ENCODE measurements at regions not wholly inside any gene's neighbourhood (a gene's known extent, or its start where the extent isn't known, plus 50 kb on each side); places are given as distances from the start of the nearest gene placed in this dataset.
"Not testable (repeated sequence)": the region's sequence is repeated elsewhere in the genome, so short reads cannot be mapped to it uniquely, and the experiment has no call there.

GRCh38 chr10:14431868-14432267 lies 101.1 kb upstream of the FRMD4A start:
- ChIA-PET CTCF (interaction anchor here (0.8 to 1.4 kb wide), 3 partner anchors 13 to 122 kb away, joined by 3 to 4 read pairs (median 4); no protein-coding TSS in a partner anchor), POLR2A (no interaction called here)
- DNase-seq (ENCODE audit: extremely low spot score) = no peak
- no peak for TF ChIP-seq CTCF (IDR thresholded peaks at IDR 0.05; ENCODE audit: control extremely low read depth, extremely low read depth, low read depth, missing control alignments)

- DNase-seq (ENCODE audit: extremely low spot score) = no peak
- ChIA-PET POLR2A (no interaction called here), CTCF (interaction anchor here (0.7 kb wide), 1 partner anchor 29 kb away, joined by 3 read pairs; no protein-coding TSS in a partner anchor)
- no peak for TF ChIP-seq CTCF (IDR thresholded peaks at IDR 0.05; ENCODE audit: control extremely low read depth, extremely low read depth, low read depth, missing control alignments)
Measured at GRCh38 chr10:14429043-14429700, 98.4 kb upstream of the FRMD4A start.

GRCh38 chr10:14425034-14425433 lies 94.3 kb upstream of the FRMD4A start:
- no peak for DNase-seq (ENCODE audit: extremely low spot score)
- POLR2A ChIA-PET = no interaction called here

GRCh38 chr10:14423111-14423744 lies 92.5 kb upstream of the FRMD4A start:
- ChIA-PET CTCF (no interaction called here), POLR2A (no interaction called here)
- no peak for TF ChIP-seq CTCF (IDR thresholded peaks at IDR 0.05; ENCODE audit: control extremely low read depth, extremely low read depth, low read depth, missing control alignments)
- no peak for DNase-seq (ENCODE audit: extremely low spot score)

More at GRCh38 chr10:14425034-14425433, 94.3 kb upstream of the FRMD4A start:
- CTCF ChIA-PET = interaction anchor here (1.1 to 1.5 kb wide), 2 partner anchors 12 to 16 kb away, joined by 3 to 4 read pairs; no protein-coding TSS in a partner anchor
- TF ChIP-seq CTCF (IDR thresholded peaks at IDR 0.05; ENCODE audit: control extremely low read depth, extremely low read depth, low read depth, missing control alignments) = no peak

GRCh38 chr10:14422431-14422830 lies 91.7 kb upstream of the FRMD4A start:
- CTCF ChIA-PET = no interaction called here
- POLR2A ChIA-PET = no interaction called here
- DNase-seq (ENCODE audit: extremely low spot score) = no peak
- TF ChIP-seq CTCF (IDR thresholded peaks at IDR 0.05; ENCODE audit: control extremely low read depth, extremely low read depth, low read depth, missing control alignments) = no peak

GRCh38 chr10:14421941-14422340 lies 91.2 kb upstream of the FRMD4A start:
- TF ChIP-seq CTCF (IDR thresholded peaks at IDR 0.05; ENCODE audit: control extremely low read depth, extremely low read depth, low read depth, missing control alignments) = no peak
- POLR2A ChIA-PET = no interaction called here
- CTCF ChIA-PET = interaction anchor here (0.8 kb wide), 1 partner anchor 14 kb away, joined by 3 read pairs; no protein-coding TSS in a partner anchor
- DNase-seq (ENCODE audit: extremely low spot score) = no peak

GRCh38 chr10:14417336-14417735 lies 86.6 kb upstream of the FRMD4A start:
- CTCF ChIA-PET = interaction anchor here (1.8 kb wide), 1 partner anchor 17 kb away, joined by 4 read pairs; no protein-coding TSS in a partner anchor
- DNase-seq (ENCODE audit: extremely low spot score); POLR2A ChIA-PET: not testable (repeated sequence)

Measured in GM10248 (cell line).